GM21723 (cell line): ENCODE measurements at regions not wholly inside any gene's neighbourhood (a gene's known extent, or its start where the extent isn't known, plus 50 kb on each side); places are given as distances from the start of the nearest gene placed in this dataset.
"Not testable (repeated sequence)": the region's sequence is repeated elsewhere in the genome, so short reads cannot be mapped to it uniquely, and the experiment has no call there.

Experiments used
- ATAC-seq: cut with Tn5 transposase; IDR thresholded peaks from one replicate; pipeline ENCODE4 v1.9.1; 2021; ENCODE audit warnings: mild to moderate bottlenecking, moderate library complexity; ENCODE audit not compliant: unreplicated experiment

DNA sequence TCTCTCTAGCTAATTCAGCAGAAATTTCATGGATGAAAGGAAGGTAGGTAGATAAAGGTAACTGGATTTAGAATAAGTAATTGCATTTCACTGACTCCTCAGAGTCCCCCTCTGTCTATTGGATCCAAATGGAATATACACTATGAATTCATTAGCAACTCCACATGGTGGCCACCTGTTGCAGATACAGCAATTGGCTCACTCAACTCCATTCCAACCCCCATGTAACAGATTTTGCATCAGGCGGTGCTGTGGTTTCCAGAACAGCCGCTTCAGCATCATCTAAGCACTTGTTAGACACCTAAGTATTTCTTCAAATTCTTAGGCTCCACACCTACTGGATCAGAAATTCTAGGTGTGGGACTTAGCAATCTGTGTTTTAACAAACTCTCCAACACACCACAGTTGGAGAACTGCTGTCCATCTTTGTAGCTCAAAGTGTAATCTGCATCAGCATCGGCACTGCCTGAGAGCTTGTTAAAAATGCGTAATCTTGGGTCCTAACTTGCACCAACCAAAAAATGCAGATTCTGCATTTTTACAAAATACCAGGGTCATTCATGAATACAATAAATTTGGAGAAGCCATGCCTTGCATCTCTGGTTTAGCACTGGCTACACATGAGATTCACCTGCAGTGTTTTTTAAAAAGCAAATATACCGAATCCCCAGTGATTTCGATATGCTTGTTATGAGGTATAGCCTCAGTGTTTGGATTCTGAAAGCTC, 413.8 kb upstream of the CD180 start:
- no peak for ATAC-seq

DNA sequence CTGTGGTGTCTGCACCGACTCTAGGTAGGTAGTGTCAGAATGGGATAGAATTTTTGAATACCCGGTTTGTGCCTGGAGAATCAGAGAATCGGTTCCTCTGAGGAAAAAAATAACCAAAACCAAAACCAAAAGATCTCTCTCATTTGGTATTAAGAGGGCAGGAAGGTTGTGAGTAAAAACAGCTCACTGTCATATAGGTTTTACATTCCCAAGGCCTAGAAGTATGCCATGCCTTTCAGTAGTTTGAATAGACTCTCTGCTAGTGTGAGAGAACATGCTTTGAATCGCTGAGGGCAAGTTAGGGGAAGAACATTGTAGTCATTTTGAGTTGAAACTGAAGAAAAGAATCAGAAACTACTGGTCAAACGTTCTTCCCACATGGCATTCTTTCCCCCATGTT, 411.4 kb upstream of the CD180 start:
- ATAC-seq: no peak

DNA sequence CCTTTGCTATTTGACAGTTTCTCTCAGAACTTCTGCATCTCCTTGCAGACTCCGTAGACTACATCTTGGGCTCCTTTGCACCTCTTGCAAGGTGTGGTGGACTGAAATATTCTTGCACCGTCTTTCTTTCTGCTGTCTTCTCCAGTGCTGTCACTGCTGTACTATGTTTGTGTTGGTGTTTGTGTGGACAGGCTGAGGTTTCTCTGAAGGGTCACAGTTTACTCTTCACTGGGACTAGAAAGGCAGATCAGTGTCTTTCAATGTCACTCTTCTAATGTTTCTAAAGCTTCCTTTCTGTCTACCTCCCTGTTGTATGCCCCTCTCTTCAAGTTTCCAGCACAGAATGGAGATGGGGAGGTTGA, 410.0 kb upstream of the CD180 start:
- no peak for ATAC-seq

DNA sequence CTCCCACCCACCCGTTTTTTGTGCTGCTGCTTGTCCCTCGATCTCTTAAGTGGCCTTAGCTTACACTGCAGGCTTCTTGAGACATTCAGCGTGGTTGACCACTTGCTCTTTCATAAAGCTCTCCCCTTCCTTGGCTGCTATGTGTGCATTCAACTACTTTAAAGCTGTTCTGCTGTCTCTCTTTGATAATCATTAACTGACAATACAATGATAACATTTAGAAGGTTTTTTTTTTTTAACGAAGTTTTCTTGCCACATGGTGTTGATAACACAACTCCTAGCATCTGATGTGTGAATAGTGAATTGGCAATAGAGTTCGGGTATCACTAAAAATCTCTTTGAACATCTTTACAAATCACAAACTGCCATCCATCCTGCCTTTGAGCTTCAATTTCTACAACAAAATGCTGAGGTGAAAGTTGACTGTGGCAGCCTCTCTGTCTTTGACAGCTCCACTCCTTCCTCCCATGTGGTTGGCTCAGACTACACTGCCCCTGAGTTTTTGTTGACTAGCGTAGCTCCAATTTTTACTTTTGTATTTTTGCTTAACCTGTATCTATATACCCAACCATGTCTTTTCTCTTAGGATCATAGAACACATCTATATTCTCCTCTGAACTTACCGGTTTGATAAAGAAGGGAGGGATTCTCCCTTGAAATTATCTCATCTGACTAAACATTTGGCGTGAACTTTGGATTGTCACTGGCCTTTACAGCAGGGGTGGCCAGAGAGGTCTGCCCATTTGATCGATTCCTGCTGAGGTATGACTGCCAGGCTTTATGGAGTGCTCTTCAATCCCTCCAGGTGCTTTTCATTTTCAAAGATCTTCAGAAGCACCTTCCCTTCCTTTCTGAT, 409.4 kb upstream of the CD180 start:
- no peak for ATAC-seq

DNA sequence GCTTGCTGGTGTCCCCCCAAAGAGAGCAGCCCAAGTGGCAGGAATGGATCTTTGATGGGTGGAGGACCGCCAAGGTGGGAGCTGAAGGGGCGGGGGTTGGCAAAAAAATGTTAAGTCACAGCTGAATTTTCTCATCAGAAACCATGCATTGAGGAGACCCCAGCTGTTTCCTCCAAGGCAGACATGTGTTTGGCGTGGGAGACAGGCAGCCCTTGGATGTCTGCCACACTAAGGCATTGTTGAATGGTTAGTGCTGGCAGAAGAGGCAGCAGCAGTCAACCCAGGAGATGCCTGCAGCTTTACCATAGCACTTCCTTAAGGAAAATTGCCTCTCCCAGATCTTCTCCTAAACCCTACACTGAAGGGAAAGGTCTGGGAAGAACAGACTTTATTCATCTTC, 394.9 kb upstream of the CD180 start:
- ATAC-seq: no peak

DNA sequence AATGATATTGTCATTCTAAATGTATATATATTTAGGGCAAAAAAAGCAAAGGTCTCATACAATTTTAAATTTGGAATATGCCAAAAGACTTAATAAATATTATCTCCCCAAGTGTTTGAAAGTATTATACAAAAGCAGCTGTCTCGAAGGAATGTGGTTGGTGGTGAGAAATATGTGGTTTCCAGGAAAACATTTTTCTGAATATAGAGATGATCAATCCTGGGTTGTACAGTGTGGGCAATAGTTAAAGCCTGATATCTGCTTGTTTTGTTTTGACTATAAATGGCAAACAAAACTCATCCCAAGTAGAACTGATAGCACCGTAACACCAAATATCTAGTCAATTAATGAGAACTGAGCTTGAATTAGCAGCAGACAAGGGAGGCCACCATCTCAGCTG, 391.8 kb upstream of the CD180 start:
- no peak for ATAC-seq

DNA sequence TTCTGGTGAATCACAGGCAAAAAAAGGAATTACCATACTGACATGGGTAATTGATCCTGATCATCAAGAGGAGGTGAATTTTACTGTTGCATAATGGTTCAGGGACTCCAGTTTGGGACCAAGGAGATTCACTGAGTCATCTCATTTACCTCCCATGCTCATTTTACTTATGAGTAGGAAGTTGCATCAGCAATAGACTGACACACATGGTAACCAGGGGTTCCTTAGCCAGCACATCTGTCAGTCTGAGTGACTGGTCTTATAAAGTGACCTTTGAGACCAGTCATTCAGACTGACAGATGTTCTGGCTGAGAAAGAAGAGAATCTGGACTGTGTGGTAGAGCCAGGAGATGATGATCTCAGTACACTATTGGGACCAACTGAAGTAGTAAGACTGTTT, 384.6 kb upstream of the CD180 start:
- no peak for ATAC-seq

DNA sequence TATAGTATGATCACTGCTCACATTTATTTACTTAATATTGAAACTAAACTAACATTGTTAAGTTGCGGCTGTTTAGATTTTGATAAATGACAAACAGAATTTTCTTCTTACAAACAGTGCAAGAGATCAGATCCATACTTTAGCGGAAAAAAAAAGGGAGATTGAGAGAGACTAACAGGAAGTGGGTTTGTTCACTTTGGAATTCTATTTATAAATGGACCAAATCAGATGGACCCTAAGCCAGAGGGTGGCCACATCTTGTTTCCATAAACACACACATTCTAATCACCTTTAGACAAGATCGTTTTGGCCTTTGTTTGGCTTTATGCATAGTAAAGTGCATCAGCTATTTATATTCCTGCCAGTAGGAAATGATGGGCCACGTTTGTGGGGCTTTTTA, 381.4 kb upstream of the CD180 start:
- no peak for ATAC-seq

DNA sequence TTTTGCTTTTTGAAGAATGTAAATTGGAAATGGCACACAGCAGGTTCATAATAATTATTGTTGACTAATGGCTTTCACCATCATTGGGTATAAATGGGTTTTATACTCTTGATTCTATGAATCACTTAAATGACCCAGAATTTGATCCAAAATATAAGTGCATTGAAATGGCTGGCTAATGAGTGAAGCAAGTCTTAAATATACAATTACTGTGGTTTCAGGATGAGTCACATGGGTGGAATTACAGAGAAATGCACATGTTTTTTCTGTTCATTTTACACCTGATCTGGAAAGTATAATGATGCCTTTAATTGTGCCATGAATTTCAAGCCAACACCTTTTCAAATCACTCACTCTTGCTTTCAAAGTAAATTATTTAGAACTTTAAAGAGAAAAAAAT, 380.8 kb upstream of the CD180 start:
- ATAC-seq: no peak

DNA sequence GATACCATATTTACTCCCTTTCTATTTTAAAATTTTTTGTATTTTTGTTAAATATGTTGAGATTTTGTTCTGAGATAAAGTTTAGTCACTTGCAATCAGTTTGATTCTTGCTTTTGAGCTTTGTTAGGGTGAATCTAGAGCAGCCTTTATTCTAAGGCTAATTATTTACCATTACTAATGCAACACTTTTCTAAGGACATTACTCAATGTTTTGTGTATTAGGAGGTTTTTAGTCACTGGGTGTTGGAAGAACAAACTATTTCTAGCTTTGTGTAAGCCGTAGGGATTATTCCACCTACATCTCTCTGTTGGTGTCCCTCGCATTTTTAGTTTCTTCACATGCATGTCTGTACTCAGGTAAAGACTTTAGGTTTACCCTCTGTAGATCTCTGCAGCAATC, 379.5 kb upstream of the CD180 start:
- ATAC-seq: no peak

DNA sequence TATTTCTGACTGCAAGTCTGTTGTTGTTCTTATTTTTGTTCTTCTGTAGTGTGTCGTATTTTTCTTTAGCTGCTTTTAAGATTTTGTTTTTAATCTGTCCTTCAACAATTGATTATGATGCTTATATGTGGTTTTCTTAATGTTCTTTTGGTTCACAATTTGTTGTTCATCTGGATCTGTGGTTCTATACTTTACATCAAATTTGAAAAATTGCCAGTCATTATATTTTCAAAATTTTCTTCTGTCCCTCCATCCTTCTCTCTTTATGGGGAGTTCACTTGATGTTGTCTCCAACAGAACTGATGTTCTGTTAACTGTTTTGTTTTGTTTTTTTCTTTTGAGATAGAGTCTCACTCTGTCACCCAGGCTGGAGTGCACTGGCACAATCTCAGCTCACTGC, 378.5 kb upstream of the CD180 start:
- no peak for ATAC-seq

DNA sequence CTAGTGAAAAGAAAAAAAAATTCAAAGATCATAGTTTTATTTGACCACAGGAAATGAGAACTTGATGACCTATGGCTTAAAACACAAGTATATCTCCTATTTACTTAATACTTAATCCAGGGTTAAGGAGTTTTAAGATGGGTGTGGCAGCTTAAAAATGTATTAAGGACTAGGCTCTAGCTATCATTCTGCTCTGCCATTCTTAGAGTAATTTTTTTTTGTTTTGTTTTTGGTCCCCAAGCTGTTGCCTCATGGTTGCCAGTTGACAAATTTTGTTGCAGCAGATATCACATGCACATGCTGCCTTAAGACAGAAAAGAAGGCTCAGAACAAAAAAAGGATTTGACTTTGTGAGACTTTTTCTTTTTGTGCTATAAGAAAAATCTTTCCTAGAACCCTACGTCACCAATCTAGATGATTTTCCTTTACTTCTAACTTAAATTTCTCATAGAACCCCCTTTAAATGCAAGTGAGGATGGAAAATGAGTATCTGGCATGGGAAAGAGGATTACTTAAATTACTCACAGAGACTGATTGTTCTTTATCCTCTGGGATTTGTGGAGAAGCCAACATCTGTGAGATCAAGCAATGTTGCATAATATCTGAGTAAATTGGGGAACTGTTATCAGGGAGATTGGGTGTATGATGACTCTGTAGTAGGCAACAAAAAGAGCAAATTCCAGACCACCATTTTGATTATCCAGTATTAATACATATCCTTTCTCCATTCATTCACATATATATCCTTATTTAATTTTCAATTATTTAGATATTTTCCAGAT, 364.7 kb upstream of the CD180 start:
- ATAC-seq: no peak

DNA sequence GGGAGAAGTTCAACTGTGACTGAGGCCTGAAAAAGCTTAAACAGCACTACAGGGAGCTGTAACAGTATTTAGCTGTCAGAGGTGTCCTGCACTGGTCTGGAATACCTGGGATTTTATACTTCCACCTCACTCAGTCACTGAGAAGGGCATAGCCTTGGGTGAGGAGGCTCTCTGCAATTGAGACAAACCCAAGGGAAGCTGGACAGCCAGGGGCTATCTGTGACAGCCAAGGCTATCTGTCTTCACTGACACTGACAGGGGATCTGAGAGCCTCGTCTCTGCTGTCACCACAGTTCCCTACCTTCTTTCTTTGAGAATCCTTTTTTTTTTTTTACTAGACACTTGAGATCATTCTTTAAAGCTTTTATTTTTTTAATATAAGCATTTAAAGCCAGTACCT, 356.2 kb upstream of the CD180 start:
- ATAC-seq: no peak

DNA sequence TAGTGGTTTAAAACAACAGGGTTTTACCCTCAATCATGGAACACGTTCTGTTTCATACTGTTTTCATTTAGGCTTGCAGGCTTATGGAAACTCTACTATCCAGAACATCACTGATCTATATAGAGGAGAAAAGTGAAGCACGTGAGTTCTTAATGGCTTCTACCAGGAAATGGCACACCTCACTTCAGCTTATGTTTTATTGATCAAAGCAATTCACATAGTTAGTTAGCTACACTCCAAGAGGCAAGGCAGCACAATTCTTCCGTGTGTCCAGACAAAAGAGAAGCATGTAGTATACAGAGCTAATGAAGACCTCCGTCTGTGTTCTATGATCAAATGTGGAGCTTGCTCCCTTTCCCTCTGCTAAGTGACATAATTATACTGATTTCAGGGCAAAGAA, 353.3 kb upstream of the CD180 start:
- no peak for ATAC-seq

DNA sequence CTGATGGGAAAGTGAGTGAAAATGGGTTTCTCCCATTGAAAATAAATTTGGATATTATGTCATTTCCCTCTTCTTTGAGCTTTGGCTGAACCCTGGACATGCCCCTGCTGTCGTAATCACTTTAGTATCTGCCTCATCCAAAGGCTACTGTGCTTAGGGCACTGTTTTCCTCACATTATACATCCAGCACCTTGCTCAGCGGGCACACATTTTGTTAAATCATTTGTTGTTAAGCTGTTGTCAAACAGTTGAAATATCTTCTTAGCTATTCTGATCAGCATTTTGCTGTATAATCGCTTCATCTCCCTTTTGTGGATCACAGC, 352.7 kb upstream of the CD180 start:
- ATAC-seq: no peak

DNA sequence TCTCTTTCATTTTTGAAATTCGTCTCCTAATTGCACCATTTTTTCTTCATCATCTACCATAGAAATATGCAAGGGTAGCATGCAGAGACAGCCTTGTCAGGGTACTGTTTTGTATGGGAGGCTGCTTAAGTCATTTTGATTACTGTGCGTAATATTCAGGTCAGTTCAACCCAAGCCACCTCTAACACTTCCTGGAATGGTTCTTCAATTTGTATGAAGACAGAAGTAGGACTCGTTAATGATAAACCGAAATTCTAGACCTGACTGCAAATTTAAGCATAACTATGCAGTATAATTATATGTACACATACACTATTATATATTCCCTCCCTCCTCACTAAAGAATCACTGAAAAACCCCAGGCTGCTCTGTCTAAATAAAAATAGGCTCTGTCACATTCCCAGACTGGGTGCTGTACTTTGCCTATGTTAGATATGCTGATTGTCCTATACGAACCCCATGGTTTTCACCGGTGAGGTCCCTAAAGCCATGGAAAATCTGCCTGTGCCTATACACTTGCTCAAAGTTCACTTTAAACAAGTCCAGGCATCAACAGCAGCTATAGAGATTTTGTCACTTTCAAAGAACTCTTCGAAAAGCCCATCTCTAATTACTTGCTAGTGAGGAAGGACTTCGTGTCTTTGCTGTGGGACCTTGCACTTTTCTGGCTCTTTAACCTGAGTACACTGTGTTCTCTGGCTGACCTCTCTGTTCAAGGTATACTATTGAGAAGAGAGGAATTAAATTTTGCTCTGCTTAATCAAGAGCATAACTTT, 352.1 kb upstream of the CD180 start:
- ATAC-seq: no peak

DNA sequence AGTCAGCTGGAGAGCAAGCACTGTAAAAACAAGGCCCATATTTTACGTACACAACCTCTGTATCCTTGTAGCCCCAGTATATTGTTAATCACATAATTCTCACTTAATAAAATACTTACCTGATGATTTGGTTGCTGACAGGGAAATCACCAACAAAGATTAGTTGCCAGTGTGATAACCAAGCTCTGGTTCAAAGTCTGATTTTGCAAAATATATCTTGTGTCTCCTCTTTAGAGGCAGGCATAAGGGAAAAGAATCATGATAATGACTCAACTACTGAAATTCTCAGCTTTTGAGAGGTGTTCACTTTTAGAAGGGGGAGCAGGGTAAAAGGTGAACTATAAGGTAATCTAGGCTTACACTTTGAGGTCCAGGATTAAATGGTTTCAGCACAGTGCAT, 351.1 kb upstream of the CD180 start:
- ATAC-seq: no peak

DNA sequence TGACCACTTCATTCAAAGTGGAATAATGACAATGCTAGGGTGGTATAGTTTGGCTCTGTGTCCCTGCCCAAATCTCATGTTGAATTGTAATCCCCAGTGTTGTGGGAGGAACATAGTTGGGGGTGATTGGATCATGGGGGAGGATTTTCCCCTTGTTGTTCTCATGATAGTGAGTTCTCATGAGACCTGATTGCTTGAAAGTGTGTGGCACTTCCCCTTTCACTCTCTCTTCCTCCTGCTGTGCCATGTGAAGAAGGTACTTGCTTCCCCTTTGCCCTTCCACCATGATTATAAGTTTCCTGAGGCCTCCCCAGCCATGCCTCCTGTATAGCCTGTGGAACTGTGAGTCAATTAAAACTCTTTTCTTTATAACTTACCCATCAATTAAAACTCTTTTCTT, 348.3 kb upstream of the CD180 start:
- ATAC-seq: not testable (repeated sequence)

DNA sequence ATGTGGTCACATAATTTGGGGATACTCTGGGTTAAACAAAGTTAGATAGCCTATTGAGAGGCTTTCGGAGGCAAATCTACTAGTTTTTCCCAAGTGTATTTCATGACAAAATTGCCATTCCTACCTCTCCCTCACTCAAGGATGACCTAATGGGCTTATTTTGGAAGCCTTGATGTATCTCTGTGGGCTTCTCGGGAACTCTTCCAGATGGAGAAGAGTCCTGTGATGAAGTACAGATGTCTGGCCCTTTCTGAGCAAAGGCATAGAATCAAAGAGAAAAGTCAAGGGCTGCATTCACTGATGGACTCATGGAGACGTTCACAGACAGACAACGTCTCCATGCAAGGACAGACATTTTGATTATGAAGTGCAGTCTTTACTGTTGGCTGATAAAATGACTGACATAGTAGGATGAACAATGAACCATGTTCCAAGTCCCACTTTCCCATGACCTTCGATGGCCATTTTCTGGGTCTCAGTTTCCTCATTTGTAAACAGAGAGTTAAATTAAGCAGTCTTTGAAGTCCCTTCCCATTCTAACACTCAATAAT, 347.2 kb upstream of the CD180 start:
- no peak for ATAC-seq

DNA sequence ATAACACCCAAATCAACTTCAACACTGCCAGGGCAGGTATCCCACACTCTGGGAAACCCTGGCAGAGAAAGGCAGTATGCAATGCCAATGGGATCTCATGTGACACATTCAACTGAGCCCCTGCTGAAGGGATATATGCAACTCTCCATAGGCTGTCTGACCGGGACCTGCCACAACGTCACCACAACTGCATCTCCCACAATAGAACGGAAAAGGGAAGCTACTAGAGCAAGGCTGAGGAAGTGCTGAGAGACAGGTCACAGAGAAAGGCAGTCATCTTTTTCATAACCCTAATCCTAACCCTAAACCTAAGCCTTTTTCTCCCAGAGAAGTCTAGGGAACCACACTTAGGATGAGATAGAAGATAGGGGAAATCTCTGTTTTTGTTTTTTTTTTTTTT, 345.9 kb upstream of the CD180 start:
- no peak for ATAC-seq

DNA sequence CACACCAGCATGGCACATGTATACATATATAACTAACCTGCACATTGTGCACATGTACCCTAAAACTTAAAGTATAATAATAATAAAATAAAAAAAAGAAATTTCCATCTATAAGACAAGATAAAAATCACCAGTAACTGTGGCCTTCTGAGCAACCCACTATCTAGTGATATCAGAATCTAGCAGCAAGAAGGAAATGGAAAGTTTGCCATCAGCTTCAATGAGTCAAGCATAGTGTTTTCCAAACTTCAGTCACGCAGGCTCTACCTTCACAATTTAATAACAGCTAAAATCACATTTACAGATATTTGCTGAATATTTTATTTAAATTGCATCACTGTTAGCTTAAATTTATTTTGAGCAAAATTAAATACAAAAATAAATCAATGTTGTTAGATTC, 345.3 kb upstream of the CD180 start:
- no peak for ATAC-seq
